Left renal cortex interstitium (tissue), 4 donors: ENCODE measurements at regions not wholly inside any gene's neighbourhood (a gene's known extent, or its start where the extent isn't known, plus 50 kb on each side); places are given as distances from the start of the nearest gene placed in this dataset.

Experiments
- DNase-seq, 4 donors: peaks; one replicate each; pipeline ENCODE4 v3.0.0-alpha.2; 2013; ENCODE audit warnings: low read depth in 4 of 4, low spot score in 2 of 4, missing footprints in 1 of 4

GRCh38 chr5:99928490-99928889 lies 606.7 kb upstream of the FAM174A start:
- DNase-seq, result no peak

GRCh38 chr5:99926463-99926862 lies 608.7 kb upstream of the FAM174A start:
- no peak for DNase-seq

GRCh38 chr5:99922386-99922785 lies 612.8 kb upstream of the FAM174A start:
- DNase-seq, result no peak

GRCh38 chr5:99911971-99912370 lies 623.2 kb upstream of the FAM174A start:
- no peak for DNase-seq

GRCh38 chr5:99906776-99907175 lies 628.4 kb upstream of the FAM174A start:
- DNase-seq, result no peak

GRCh38 chr5:99901972-99902371 lies 633.2 kb upstream of the FAM174A start:
- DNase-seq, result no peak

- DNase-seq, result peak; percentile 56 to 86 (median 76)
These were observed 634.8 kb upstream of the FAM174A start for GRCh38 chr5:99900302-99900852.

- no peak for DNase-seq
These were observed 655.2 kb upstream of the FAM174A start for GRCh38 chr5:99879791-99880511.

GRCh38 chr5:99878830-99879229 lies 656.3 kb upstream of the FAM174A start:
- DNase-seq, result no peak

- no peak for DNase-seq
These were observed 668.4 kb upstream of the FAM174A start for GRCh38 chr5:99866740-99867139.

- no peak for DNase-seq
These were observed 670.0 kb upstream of the FAM174A start for GRCh38 chr5:99865159-99865558.

- DNase-seq, result no peak
These were observed 699.4 kb upstream of the FAM174A start for GRCh38 chr5:99835791-99836190.

GRCh38 chr5:99827136-99827535 lies 708.0 kb upstream of the FAM174A start:
- peak in 2 of 4 donors; percentile 3 to 19 for DNase-seq

GRCh38 chr5:99817796-99818195 lies 717.4 kb upstream of the FAM174A start:
- no peak for DNase-seq

- DNase-seq, result no peak
These were observed 720.7 kb upstream of the FAM174A start for GRCh38 chr5:99814321-99815063.

- DNase-seq, result no peak
These were observed 726.4 kb upstream of the FAM174A start for GRCh38 chr5:99808657-99809230.

- no peak for DNase-seq
These were observed 727.8 kb upstream of the FAM174A start for GRCh38 chr5:99807346-99807745.

- DNase-seq, result no peak
These were observed 740.1 kb upstream of the FAM174A start for GRCh38 chr5:99795031-99795430.

- no peak for DNase-seq
These were observed 746.7 kb upstream of the FAM174A start for GRCh38 chr5:99788482-99788881.

- no peak for DNase-seq
These were observed 760.0 kb upstream of the FAM174A start for GRCh38 chr5:99775189-99775588.

GRCh38 chr5:99773290-99773689 lies 761.9 kb upstream of the FAM174A start:
- no peak for DNase-seq

- DNase-seq, result no peak
These were observed 763.9 kb upstream of the FAM174A start for GRCh38 chr5:99771296-99771695.
